DND-41 (cell line): ENCODE measurements at regions not wholly inside any gene's neighbourhood (a gene's known extent, or its start where the extent isn't known, plus 50 kb on each side); places are given as distances from the start of the nearest gene placed in this dataset.

Experiments
- ATAC-seq: fragments of 200-7000 bp; cut with Tn5 transposase; 3 replicates; pipeline ENCODE4 v1.9.1; 2021; ENCODE audit warnings: low read depth; ENCODE audit not compliant: insufficient read depth
- DNase-seq: peaks from one replicate; pipeline ENCODE4 v3.0.0-alpha.2; 2020
- H2AFZ ChIP-seq: 2 replicates; pipeline ENCODE4 v1.6.0; 2012; ENCODE audit warnings: low read depth, low read length
- H3K27ac ChIP-seq: 2 replicates; pipeline ENCODE4 v1.5.1; 2012; ENCODE audit warnings: low read length, inconsistent platforms
- H3K27me3 ChIP-seq: fragments of 200-600 bp; sonication (generic); 2 replicates; pipeline ENCODE4 v1.6.0; 2012; ENCODE audit warnings: low read length, mild to moderate bottlenecking, inconsistent platforms; ENCODE audit not compliant: insufficient read depth, poor library complexity
- H3K36me3 ChIP-seq: 2 replicates; pipeline ENCODE4 v1.5.1; 2012; ENCODE audit warnings: low read length, inconsistent platforms; ENCODE audit not compliant: insufficient read depth
- H3K4me1 ChIP-seq: 2 replicates; pipeline ENCODE4 v1.5.1; 2012; ENCODE audit warnings: mild to moderate bottlenecking, low read length; ENCODE audit not compliant: insufficient read depth
- H3K4me2 ChIP-seq: 2 replicates; pipeline ENCODE4 v1.6.0; 2012; ENCODE audit warnings: mild to moderate bottlenecking, moderate library complexity, low read length, inconsistent platforms; ENCODE audit not compliant: insufficient read depth
- H3K4me3 ChIP-seq, 2 experiments: fragments of 200-600 bp in 1 of 2; shearing (Covaris generic) in 1 of 2; 2 replicates each; pipeline ENCODE4 v1.5.1; 2012 to 2016; ENCODE audit warnings: inconsistent platforms in 2 of 2, low read length in 2 of 2, mild to moderate bottlenecking in 2 of 2, low read depth in 1 of 2, moderate library complexity in 1 of 2
- H3K79me2 ChIP-seq: 2 replicates; pipeline ENCODE4 v1.6.0; 2012; ENCODE audit warnings: low read length, inconsistent platforms; ENCODE audit not compliant: insufficient read depth
- H3K9ac ChIP-seq: 2 replicates; pipeline ENCODE4 v1.6.0; 2012; ENCODE audit warnings: low read depth, mild to moderate bottlenecking, inconsistent platforms, low read length, moderate library complexity
- H3K9me3 ChIP-seq: 2 replicates; pipeline ENCODE4 v1.5.1; 2012; ENCODE audit warnings: low read length, moderate library complexity, mild to moderate bottlenecking, inconsistent platforms; ENCODE audit not compliant: insufficient read depth, severe bottlenecking
- H4K20me1 ChIP-seq: 2 replicates; pipeline ENCODE4 v1.6.0; 2012; ENCODE audit warnings: low read length; ENCODE audit not compliant: insufficient read depth
- CTCF ChIP-seq: IDR thresholded peaks from 2 replicates; pipeline ENCODE4 v1.5.1; 2012; ENCODE audit warnings: borderline replicate concordance, low read length, moderate library complexity, mild to moderate bottlenecking; ENCODE audit not compliant: poor library complexity, severe bottlenecking; ENCODE audit errors: extremely low read depth
- EZH2 ChIP-seq: IDR thresholded peaks from 3 replicates; pipeline ENCODE4 v1.6.1; 2012; ENCODE audit warnings: borderline replicate concordance, low read depth, mild to moderate bottlenecking, moderate library complexity, low read length, inconsistent platforms; ENCODE audit not compliant: severe bottlenecking

DNA sequence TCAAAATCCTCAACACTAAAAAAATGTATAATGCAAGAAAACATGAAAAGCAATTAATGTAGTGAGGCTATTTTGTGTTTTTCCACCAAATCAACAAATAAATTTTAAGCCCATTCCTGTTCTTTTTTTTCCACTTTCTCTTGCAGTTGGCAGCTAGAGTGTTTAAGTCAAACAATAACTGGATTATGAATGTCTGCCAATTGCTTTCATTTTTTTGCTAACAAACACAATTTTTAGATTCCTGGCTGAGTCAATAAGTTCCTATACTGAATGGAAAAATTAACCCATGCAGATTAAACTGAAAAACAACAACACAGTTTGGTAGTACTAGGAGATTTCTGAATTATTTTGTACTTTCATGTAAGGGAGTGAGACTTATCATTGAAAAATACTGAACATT is 232.4 kb downstream of the SLITRK5 start:
- H3K27me3 ChIP-seq = no peaks in the 10 kb centered on the region
- no peak overlapping the region for H3K27ac ChIP-seq
- no peaks in the 10 kb centered on the region for H3K9me3 ChIP-seq
- no peaks in the 10 kb centered on the region for H3K4me1 ChIP-seq
- no peaks in the 10 kb centered on the region for H3K36me3 ChIP-seq
- H3K4me3 ChIP-seq = no peak overlapping the region
- H3K4me2 ChIP-seq = no peak overlapping the region
- H3K79me2 ChIP-seq = no peaks in the 10 kb centered on the region
- H4K20me1 ChIP-seq = no peaks in the 10 kb centered on the region
- TF ChIP-seq CTCF = no peak
- TF ChIP-seq EZH2 = no peak
- no peak for DNase-seq
- H3K9ac ChIP-seq = no peak overlapping the region
- H2AFZ ChIP-seq = no peak overlapping the region
- ATAC-seq = no peak

DNA sequence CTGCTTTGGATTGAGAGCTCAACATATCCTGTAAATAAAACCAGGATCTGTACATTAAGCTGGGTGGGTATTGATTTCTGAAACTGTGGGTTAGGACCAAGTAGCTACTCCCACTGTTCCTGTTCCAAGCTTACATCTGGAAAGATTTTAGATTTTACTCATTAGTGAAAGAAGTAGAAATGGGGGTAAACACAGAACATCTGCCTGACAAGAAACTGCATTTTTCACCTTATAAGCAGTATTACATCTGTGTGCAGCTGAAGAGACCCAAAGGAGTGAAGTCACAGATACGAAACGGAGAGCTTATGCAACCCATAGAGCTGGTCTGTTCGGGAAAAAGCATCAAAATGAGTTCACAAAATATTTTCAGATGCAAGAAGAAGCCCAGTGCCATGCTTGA is 235.2 kb downstream of the SLITRK5 start:
- Histone ChIP-seq H2AFZ (no peak overlapping the region), H3K4me1 (no peaks in the 10 kb centered on the region), H3K27ac (no peak overlapping the region), H3K9me3 (no peaks in the 10 kb centered on the region), H3K36me3 (no peaks in the 10 kb centered on the region), H3K79me2 (no peaks in the 10 kb centered on the region), H3K9ac (no peak overlapping the region), H4K20me1 (no peaks in the 10 kb centered on the region), H3K4me3 (no peak overlapping the region), H3K4me2 (no peak overlapping the region), H3K27me3 (no peaks in the 10 kb centered on the region)
- no peak for DNase-seq
- no peak for ATAC-seq
- TF ChIP-seq EZH2 = no peak
- TF ChIP-seq CTCF = no peak

DNA sequence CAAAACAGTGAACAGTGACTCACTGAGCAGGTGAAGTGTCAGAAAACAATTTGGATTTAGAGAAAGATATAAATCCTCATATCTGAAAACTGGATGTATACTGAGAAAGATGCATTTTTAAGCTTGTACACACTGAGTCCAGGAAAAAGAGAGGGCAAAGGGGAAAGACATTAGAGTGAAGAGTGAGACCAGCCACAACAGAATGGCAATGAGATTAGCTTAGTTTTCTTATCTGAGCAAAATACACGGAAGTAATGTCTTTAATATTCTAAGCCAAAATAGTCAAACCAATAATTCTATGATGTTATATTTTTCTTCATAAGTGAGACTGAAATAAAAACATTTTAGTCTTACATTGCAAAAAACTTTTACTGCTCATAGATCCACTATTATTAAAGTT is 236.0 kb downstream of the SLITRK5 start:
- TF ChIP-seq EZH2 (no peak), CTCF (no peak)
- Histone ChIP-seq H3K9ac (no peak overlapping the region), H4K20me1 (no peaks in the 10 kb centered on the region), H3K9me3 (no peaks in the 10 kb centered on the region), H3K4me3 (no peak overlapping the region), H3K36me3 (no peaks in the 10 kb centered on the region), H3K4me1 (no peaks in the 10 kb centered on the region), H2AFZ (no peak overlapping the region), H3K4me2 (no peak overlapping the region), H3K27ac (no peak overlapping the region), H3K27me3 (no peaks in the 10 kb centered on the region), H3K79me2 (no peaks in the 10 kb centered on the region)
- no peak for DNase-seq
- no peak for ATAC-seq

GRCh38 chr13:87919956-87920355 is 248.8 kb downstream of the SLITRK5 start:
- Histone ChIP-seq H3K27ac (no peak overlapping the region), H3K36me3 (no peaks in the 10 kb centered on the region), H3K9me3 (no peaks in the 10 kb centered on the region), H3K4me1 (no peaks in the 10 kb centered on the region), H3K27me3 (no peaks in the 10 kb centered on the region), H2AFZ (no peak overlapping the region), H3K4me3 (no peak overlapping the region), H3K4me2 (no peak overlapping the region), H3K79me2 (no peaks in the 10 kb centered on the region), H4K20me1 (no peaks in the 10 kb centered on the region), H3K9ac (no peak overlapping the region)
- TF ChIP-seq EZH2 = no peak
- no peak for DNase-seq
- ATAC-seq = no peak
